ENCODE measurements at regions not wholly inside any gene's neighbourhood (a gene's known extent, or its start where the extent isn't known, plus 50 kb on each side); places are given as distances from the start of the nearest gene placed in this dataset.

GRCh38 chr12:131375261-131375971, 335.5 kb upstream of the SFSWAP start:
- no peak for ATAC-seq
- DNase-seq: no peak
- intact Hi-C loops (cut with micrococcal nuclease): no loop called here

GRCh38 chr12:131375972-131376345, 334.9 kb upstream of the SFSWAP start:
- no peak for DNase-seq
- intact Hi-C loops (cut with micrococcal nuclease): no loop called here
- no peak for ATAC-seq

- no peak for ATAC-seq
- DNase-seq: no peak
- intact Hi-C loops (cut with micrococcal nuclease): no loop called here
These were observed 332.6 kb upstream of the SFSWAP start for GRCh38 chr12:131378176-131378842.

- ATAC-seq (no peak), DNase-seq (no peak)
- intact Hi-C loops (cut with micrococcal nuclease): no loop called here
These were observed 331.8 kb upstream of the SFSWAP start for GRCh38 chr12:131378861-131379665.

GRCh38 chr12:131379738-131380137, 331.2 kb upstream of the SFSWAP start:
- intact Hi-C loops (cut with micrococcal nuclease): no loop called here
- DNase-seq (no peak), ATAC-seq (no peak)

GRCh38 chr12:131380220-131380964, 330.5 kb upstream of the SFSWAP start:
- DNase-seq (no peak), ATAC-seq (no peak)
- intact Hi-C loops (cut with micrococcal nuclease): no loop called here

- ATAC-seq (no peak), DNase-seq (no peak)
- intact Hi-C loops (cut with micrococcal nuclease): no loop called here
These were observed 329.8 kb upstream of the SFSWAP start for GRCh38 chr12:131380965-131381705.

GRCh38 chr12:131381716-131382430, 329.0 kb upstream of the SFSWAP start:
- no peak for ATAC-seq
- intact Hi-C loops (cut with micrococcal nuclease): no loop called here
- DNase-seq: no peak

GRCh38 chr12:131383291-131383690, 327.6 kb upstream of the SFSWAP start:
- intact Hi-C loops (cut with micrococcal nuclease): no loop called here
- ATAC-seq: no peak
- no peak for DNase-seq

- intact Hi-C loops (cut with micrococcal nuclease): no loop called here
- no peak for ATAC-seq
These were observed 326.9 kb upstream of the SFSWAP start for GRCh38 chr12:131383741-131384543.

GRCh38 chr12:131384544-131384855, 326.4 kb upstream of the SFSWAP start:
- ATAC-seq (no peak), DNase-seq (no peak)
- intact Hi-C loops (cut with micrococcal nuclease): no loop called here

More at GRCh38 chr12:131383741-131384543, 326.9 kb upstream of the SFSWAP start:
- DNase-seq: no peak

GRCh38 chr12:131385313-131386166, 325.4 kb upstream of the SFSWAP start:
- ATAC-seq: no peak

GRCh38 chr12:131386167-131386521, 324.7 kb upstream of the SFSWAP start:
- intact Hi-C loops (cut with micrococcal nuclease): no loop called here
- ATAC-seq (no peak), DNase-seq (no peak)

More at GRCh38 chr12:131385313-131386166, 325.4 kb upstream of the SFSWAP start:
- DNase-seq: no peak
- intact Hi-C loops (cut with micrococcal nuclease): no loop called here

- ATAC-seq: no peak
- intact Hi-C loops (cut with micrococcal nuclease): no loop called here
These were observed 324.1 kb upstream of the SFSWAP start for GRCh38 chr12:131386781-131387180.

GRCh38 chr12:131387281-131388163, 323.4 kb upstream of the SFSWAP start:
- intact Hi-C loops (cut with micrococcal nuclease): no loop called here
- DNase-seq: no peak

More at GRCh38 chr12:131386781-131387180, 324.1 kb upstream of the SFSWAP start:
- DNase-seq: no peak

More at GRCh38 chr12:131387281-131388163, 323.4 kb upstream of the SFSWAP start:
- ATAC-seq: no peak

Measured in left ventricle myocardium superior (tissue), 1 donor.